ENCODE measurements at regions not wholly inside any gene's neighbourhood (a gene's known extent, or its start where the extent isn't known, plus 50 kb on each side); places are given as distances from the start of the nearest gene placed in this dataset.
"Not testable (repeated sequence)": the region's sequence is repeated elsewhere in the genome, so short reads cannot be mapped to it uniquely, and the experiment has no call there.

DNA sequence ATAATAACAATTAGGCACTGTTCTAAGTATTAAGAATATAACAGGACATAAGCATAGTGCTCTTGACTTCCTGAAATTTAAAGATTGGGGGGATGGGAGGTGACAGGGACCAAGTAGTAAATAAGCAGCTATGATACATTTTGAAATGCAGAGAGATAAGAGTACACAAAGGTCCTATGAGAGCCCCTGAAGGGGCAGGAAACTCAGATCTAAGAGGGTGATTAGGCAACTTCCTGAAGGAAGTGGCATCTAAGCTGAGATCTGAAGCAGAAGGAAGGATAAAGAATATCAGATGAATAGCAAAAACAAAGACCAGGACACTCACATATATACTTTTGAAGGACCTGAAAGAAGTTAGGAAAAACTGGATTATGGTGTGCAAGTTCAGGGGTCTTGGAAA lies 415.2 kb upstream of the FRG2C start:
- no peak for DNase-seq

DNA sequence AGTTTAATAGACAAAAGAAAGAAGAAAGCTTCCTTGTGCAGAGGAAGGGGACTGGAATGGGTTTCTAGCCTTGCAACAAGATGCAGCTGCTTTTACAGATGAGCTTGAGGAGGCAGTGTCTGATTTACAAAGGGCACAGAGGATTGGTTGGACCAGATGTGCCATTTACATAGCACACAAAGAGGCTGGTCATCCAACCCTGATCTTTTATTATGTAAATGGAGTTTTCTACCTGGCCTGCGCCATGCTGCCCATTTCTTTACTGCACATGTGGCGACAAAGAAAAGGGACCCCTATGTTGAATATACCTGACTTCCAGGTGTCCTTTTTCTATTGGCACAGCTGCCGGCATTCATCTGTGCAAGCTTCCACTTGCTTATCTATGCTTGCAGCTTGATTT lies 409.4 kb upstream of the FRG2C start:
- no peak for DNase-seq

- not testable (repeated sequence) for DNase-seq
Observed at GRCh38 chr3:75258825-75259683, 405.1 kb upstream of the FRG2C start.

- DNase-seq: not testable (repeated sequence)
Observed at GRCh38 chr3:75260975-75261374, 403.2 kb upstream of the FRG2C start.

- no peak for DNase-seq
Observed at GRCh38 chr3:75262661-75263060, 401.5 kb upstream of the FRG2C start.

DNA sequence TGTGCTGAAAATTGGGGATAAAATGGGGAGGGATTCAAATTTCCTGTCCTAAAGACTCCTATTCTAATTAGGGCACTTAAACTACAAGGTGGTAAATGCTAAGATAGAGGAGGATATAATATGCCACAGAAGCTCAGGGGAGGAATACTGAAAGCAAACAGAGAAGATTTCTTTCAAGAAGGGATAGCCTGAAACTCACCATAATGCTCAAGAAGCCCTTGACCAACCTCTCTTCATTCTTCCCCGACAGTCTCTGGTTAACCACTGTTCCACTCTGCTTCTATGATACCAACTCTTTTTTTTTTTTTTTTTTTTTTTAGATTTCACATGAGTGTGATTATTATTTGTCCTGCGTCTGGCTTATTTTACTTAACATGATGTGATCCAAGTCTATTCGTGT lies 398.2 kb upstream of the FRG2C start:
- DNase-seq: no peak

DNA sequence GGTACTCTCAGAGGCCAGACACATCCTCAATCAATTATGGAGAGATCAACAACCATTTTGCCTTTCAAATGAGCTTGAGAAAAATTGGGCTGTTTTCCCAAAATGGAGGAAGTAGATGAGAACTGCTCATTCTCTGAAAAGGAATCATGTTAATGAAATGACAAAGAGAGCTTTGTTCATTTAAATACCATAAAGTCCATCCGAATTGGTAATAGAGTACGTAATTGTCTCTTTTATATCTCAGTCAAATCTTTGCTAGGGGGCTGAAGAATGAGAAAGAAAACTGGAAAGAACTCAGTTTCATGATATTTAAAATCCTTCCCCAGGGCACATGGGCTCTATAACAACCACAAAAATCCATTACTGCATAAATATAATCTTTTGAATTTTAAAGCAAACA lies 395.6 kb upstream of the FRG2C start:
- DNase-seq: not testable (repeated sequence)

- not testable (repeated sequence) for DNase-seq
Observed at GRCh38 chr3:75272237-75272636, 391.9 kb upstream of the FRG2C start.

DNA sequence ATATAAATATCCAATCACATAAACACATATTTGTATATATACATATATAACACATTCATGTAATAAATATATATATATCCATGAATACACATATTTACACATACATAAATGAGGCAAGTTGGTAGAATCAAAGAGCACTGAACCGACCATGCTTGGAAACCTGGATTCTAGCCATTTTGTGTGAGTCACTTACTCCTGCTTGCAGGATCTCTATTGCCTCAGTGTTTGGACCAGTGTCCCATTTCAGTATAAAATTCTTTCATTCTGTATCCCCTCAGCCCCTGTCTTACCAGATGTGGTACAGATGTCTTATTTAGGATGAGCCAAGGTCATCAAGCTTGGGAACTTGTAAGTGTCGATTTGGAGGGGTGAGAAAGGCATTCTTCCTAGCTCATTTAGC lies 391.4 kb upstream of the FRG2C start:
- DNase-seq: no peak

DNA sequence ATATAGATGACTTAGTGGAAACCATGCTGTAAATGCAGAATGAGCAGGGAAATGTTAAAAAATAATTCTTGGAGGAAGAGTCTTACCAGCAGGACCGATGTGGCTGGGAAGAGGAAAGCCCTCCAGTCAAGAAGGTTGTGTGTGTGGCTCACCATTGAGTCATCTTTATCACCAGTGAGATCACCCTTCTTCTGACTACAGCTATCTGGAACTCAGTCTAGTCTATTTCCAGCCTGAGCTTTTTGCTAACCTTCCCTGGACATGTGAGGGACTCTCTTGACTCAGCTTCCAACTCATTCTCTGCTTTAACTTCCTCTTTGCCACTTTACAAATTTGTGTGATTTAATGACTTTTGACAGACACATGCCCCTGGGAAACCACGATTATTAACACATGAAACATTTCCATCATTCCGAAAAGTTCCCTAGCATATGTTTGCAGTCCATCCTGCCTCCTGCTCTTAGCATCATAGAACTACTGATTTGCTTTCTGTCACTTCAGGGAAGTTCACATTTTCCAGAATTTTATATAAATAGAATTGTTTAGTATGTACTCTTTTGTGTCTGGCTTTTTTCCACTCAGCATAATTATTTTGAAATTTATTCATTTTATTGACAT lies 378.5 kb upstream of the FRG2C start:
- not testable (repeated sequence) for DNase-seq

- DNase-seq: not testable (repeated sequence)
Observed at GRCh38 chr3:75288972-75289574, 375.1 kb upstream of the FRG2C start.

DNA sequence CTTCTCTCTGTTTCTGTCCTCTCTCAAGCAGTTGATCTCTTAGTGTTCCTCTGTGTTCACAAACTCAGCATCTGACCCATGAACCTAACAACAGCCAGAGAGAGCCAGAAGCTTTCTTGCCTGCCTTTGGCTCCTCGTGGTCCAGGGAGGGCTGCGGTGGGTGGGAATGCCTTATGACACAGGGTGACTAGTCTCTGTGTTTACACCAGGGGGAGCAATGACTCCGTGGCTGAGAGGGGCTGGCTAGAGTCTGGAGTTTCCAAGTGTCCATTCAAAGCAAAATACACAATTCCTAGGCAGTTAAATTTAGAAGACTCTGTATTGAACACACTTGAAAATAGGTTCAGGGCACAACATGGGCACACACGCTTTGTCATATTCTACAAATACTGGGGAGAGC lies 370.0 kb upstream of the FRG2C start:
- no peak for DNase-seq

- DNase-seq: no peak
Observed at GRCh38 chr3:75295013-75295412, 369.1 kb upstream of the FRG2C start.

DNA sequence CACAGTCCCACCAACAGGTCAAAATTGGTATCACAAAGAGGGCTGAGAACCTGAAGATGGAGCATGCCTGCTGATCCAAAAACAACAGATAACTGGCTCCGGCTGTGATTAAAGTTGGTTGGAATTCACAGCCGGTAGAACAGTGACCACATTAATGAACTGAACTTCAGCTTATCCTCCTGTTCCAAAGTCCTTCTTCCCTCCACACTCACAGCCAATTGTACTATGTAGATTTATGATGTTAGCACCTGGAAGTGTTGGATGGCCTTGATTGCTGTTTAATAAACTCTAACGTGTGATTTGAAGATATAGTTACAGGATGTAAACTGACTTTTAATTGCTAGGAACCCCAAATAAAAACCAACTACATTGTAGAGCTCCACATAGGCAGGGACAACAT lies 367.3 kb upstream of the FRG2C start:
- no peak for DNase-seq

- no peak for DNase-seq
Observed at GRCh38 chr3:75300606-75301005, 363.5 kb upstream of the FRG2C start.

GRCh38 chr3:75301050-75301449 lies 363.1 kb upstream of the FRG2C start:
- DNase-seq: not testable (repeated sequence)

- DNase-seq: no peak
Observed at GRCh38 chr3:75303741-75304140, 360.4 kb upstream of the FRG2C start.

GRCh38 chr3:75305901-75306300 lies 358.2 kb upstream of the FRG2C start:
- DNase-seq: no peak

DNA sequence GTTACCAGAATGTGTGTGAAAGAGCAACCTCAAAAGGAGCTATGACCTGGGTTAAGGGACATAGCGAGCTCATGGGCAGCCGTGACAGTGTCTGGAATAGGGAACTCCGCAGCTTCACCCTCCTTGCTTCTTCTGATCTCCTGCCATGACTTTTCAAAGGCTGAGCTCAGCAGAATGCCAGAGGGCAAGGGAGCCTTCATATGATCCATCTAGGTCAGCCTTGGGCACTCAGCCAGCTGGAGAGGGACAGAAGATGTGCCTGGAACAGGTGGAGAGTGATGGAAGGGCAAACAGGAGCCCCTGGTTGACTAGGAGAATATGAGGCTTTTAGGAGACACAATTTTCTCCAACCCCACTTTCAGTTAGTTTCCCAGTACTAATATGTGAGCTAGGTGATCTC lies 352.8 kb upstream of the FRG2C start:
- DNase-seq: not testable (repeated sequence)

- not testable (repeated sequence) for DNase-seq
Observed at GRCh38 chr3:75312469-75312868, 351.7 kb upstream of the FRG2C start.

DNA sequence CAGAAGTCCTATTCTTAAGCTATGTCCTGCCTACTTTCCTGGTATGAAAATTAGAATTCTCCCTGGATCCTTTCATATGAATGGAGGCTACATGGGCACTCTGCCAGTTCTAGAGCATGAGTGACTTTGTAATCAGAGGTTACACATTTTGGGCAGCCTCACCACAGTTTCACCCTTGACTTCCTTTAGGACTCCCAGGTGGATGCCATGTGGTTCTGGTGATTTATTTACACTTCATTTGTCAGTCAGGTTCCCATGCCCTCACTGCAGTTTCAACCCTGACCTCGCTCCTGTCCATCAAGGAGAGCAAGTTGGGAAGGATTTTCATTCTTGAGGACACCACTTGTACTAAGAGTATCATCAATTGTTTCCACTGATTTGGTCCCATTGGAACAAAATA lies 344.4 kb upstream of the FRG2C start:
- DNase-seq: not testable (repeated sequence)

GRCh38 chr3:75320369-75320768 lies 343.8 kb upstream of the FRG2C start:
- no peak for DNase-seq

- DNase-seq: no peak
Observed at GRCh38 chr3:75321060-75321459, 343.1 kb upstream of the FRG2C start.

GRCh38 chr3:75323936-75324335 lies 340.2 kb upstream of the FRG2C start:
- DNase-seq: not testable (repeated sequence)
